ENCODE measurements at regions not wholly inside any gene's neighbourhood (a gene's known extent, or its start where the extent isn't known, plus 50 kb on each side); places are given as distances from the start of the nearest gene placed in this dataset.

DNA sequence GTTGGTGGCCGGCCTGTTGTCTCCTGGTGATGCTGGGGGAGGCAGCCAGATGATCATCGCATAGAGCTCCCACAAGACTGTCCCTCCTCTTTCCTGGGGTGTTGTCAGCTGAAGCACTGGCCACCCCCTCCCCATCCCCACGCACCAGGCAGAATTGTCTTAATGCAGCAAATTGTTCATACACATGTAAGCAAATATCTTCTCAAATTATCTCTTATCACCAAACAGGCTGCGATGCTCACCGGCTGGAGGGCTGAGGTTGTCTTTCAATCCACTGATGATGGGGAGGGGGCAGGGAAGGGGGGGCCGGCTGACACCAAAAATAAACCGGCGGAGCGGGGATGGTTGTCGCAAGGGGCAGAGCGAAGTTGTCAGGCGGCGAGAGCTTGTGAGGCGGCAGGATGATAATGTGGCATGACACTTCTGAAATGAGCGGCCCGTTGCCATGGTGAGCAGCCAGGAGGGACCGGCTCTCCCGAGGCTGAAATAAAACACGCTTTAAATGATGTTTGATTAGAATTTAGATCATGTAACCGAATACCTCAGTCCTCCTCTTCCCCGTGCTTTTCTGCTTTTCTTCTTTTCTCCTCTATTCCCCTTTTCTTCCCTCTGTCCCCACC, 59.8 kb downstream of the MRM1 start:
- TF ChIP-seq CTCF (IDR thresholded peaks at IDR 0.05) (no peak), POLR2A (IDR thresholded peaks at IDR 0.05) (no peak)
